GM18861 (cell line): ENCODE measurements at regions not wholly inside any gene's neighbourhood (a gene's known extent, or its start where the extent isn't known, plus 50 kb on each side); places are given as distances from the start of the nearest gene placed in this dataset.

Source experiments
- ATAC-seq: cut with Tn5 transposase; IDR thresholded peaks from one replicate; pipeline ENCODE4 v1.9.1; 2021; ENCODE audit not compliant: unreplicated experiment

- no peak for ATAC-seq
These were observed 194.8 kb upstream of the SLC30A5 start for GRCh38 chr5:68898951-68899471.

- no peak for ATAC-seq
These were observed 181.7 kb upstream of the SLC30A5 start for GRCh38 chr5:68911840-68912690.

GRCh38 chr5:68915079-68915478 is 178.7 kb upstream of the SLC30A5 start:
- no peak for ATAC-seq

- no peak for ATAC-seq
These were observed 175.5 kb upstream of the SLC30A5 start for GRCh38 chr5:68918306-68918705.

GRCh38 chr5:68919988-68920490 is 173.8 kb upstream of the SLC30A5 start:
- ATAC-seq, result no peak

GRCh38 chr5:68920888-68921287 is 172.9 kb upstream of the SLC30A5 start:
- no peak for ATAC-seq

GRCh38 chr5:68922172-68922987 is 171.4 kb upstream of the SLC30A5 start:
- no peak for ATAC-seq

- no peak for ATAC-seq
These were observed 169.2 kb upstream of the SLC30A5 start for GRCh38 chr5:68924481-68925145.

- ATAC-seq, result no peak
These were observed 165.1 kb upstream of the SLC30A5 start for GRCh38 chr5:68928617-68929302.

- no peak for ATAC-seq
These were observed 163.7 kb upstream of the SLC30A5 start for GRCh38 chr5:68930139-68930538.

- ATAC-seq, result no peak
These were observed 160.9 kb upstream of the SLC30A5 start for GRCh38 chr5:68932830-68933434.

- no peak for ATAC-seq
These were observed 151.6 kb upstream of the SLC30A5 start for GRCh38 chr5:68942169-68942568.

GRCh38 chr5:68946728-68947127 is 147.1 kb upstream of the SLC30A5 start:
- ATAC-seq, result no peak

- no peak for ATAC-seq
These were observed 145.8 kb upstream of the SLC30A5 start for GRCh38 chr5:68947986-68948385.

- ATAC-seq, result no peak
These were observed 144.6 kb upstream of the SLC30A5 start for GRCh38 chr5:68949256-68949655.

GRCh38 chr5:68949711-68950110 is 144.1 kb upstream of the SLC30A5 start:
- no peak for ATAC-seq

GRCh38 chr5:68950125-68950524 is 143.7 kb upstream of the SLC30A5 start:
- ATAC-seq, result no peak

- ATAC-seq, result no peak
These were observed 142.9 kb upstream of the SLC30A5 start for GRCh38 chr5:68950930-68951329.

- no peak for ATAC-seq
These were observed 140.5 kb upstream of the SLC30A5 start for GRCh38 chr5:68953231-68953874.
